GM12892 (cell line): ENCODE measurements at regions not wholly inside any gene's neighbourhood (a gene's known extent, or its start where the extent isn't known, plus 50 kb on each side); places are given as distances from the start of the nearest gene placed in this dataset.
"Not testable (repeated sequence)": the region's sequence is repeated elsewhere in the genome, so short reads cannot be mapped to it uniquely, and the experiment has no call there.

Experiments used
- DNase-seq: peaks from one replicate; pipeline ENCODE4 v3.0.0; 2011; ENCODE audit not compliant: insufficient read length
- FAIRE-seq: peaks from 2 replicates; lab custom pipeline; 2011; peaks lifted over from hg19 to GRCh38; lab: Jason Lieb, UNC
- POLR2A ChIP-seq: IDR thresholded peaks from 2 replicates; pipeline ENCODE4 v1.6.1; 2011; ENCODE audit warnings: low read depth, low read length, control low read depth
- POLR2AphosphoS5 ChIP-seq: IDR thresholded peaks from 2 replicates; pipeline ENCODE4 v1.6.1; 2011; ENCODE audit warnings: low read depth, low read length, control low read depth
- TAF1 ChIP-seq: IDR thresholded peaks from 2 replicates; pipeline ENCODE4 v1.6.1; 2011; ENCODE audit warnings: low read depth, mild to moderate bottlenecking, control low read depth, low read length, borderline replicate concordance

GRCh38 chr5:30387974-30388632 is 805.4 kb upstream of the CDH6 start:
- TF ChIP-seq POLR2AphosphoS5 = no peak
- TF ChIP-seq POLR2A = no peak
- TF ChIP-seq TAF1 = no peak
- FAIRE-seq (no peak), DNase-seq (no peak)

- TF ChIP-seq TAF1 = no peak
- no peak for TF ChIP-seq POLR2AphosphoS5
- TF ChIP-seq POLR2A = no peak
- DNase-seq (no peak), FAIRE-seq (no peak)
These were observed 807.7 kb upstream of the CDH6 start for GRCh38 chr5:30385754-30386153.

GRCh38 chr5:30384171-30384570 is 809.3 kb upstream of the CDH6 start:
- FAIRE-seq = no peak
- no peak for DNase-seq
- no peak for TF ChIP-seq POLR2A
- no peak for TF ChIP-seq POLR2AphosphoS5
- no peak for TF ChIP-seq TAF1

GRCh38 chr5:30380228-30380627 is 813.3 kb upstream of the CDH6 start:
- DNase-seq (no peak), FAIRE-seq (no peak)
- no peak for TF ChIP-seq TAF1
- no peak for TF ChIP-seq POLR2AphosphoS5
- TF ChIP-seq POLR2A = no peak

GRCh38 chr5:30376848-30377247 is 816.6 kb upstream of the CDH6 start:
- FAIRE-seq = no peak
- TF ChIP-seq POLR2A (no peak), POLR2AphosphoS5 (no peak), TAF1 (no peak)
- DNase-seq = no peak

- no peak for FAIRE-seq
- TF ChIP-seq POLR2AphosphoS5 (no peak), TAF1 (no peak), POLR2A (no peak)
- DNase-seq = no peak
These were observed 825.4 kb upstream of the CDH6 start for GRCh38 chr5:30368064-30368463.

GRCh38 chr5:30365031-30365430 is 828.5 kb upstream of the CDH6 start:
- FAIRE-seq, DNase-seq: not testable (repeated sequence)

GRCh38 chr5:30357371-30357770 is 836.1 kb upstream of the CDH6 start:
- no peak for TF ChIP-seq TAF1
- FAIRE-seq (no peak), DNase-seq (no peak)

GRCh38 chr5:30355675-30356074 is 837.8 kb upstream of the CDH6 start:
- no peak for FAIRE-seq
- no peak for DNase-seq
- TF ChIP-seq TAF1 (no peak), POLR2AphosphoS5 (no peak), POLR2A (no peak)

GRCh38 chr5:30347858-30348257 is 845.6 kb upstream of the CDH6 start:
- DNase-seq (no peak), FAIRE-seq (no peak)
- TF ChIP-seq POLR2AphosphoS5 (no peak), TAF1 (no peak), POLR2A (no peak)

GRCh38 chr5:30345539-30346345 is 847.7 kb upstream of the CDH6 start:
- DNase-seq, FAIRE-seq: not testable (repeated sequence)

GRCh38 chr5:30343707-30344106 is 849.8 kb upstream of the CDH6 start:
- no peak for DNase-seq
- no peak for FAIRE-seq
- TF ChIP-seq POLR2AphosphoS5 (no peak), POLR2A (no peak), TAF1 (no peak)
